NCI-H146 treated with DMSO at 0.1 percent for 48 hours (cell line): ENCODE measurements at regions not wholly inside any gene's neighbourhood (a gene's known extent, or its start where the extent isn't known, plus 50 kb on each side); places are given as distances from the start of the nearest gene placed in this dataset.

Experiments used
- DNase-seq: peaks from one replicate; lab custom pipeline; 2025; ENCODE audit not compliant: unreplicated experiment; lab: John Stamatoyannopoulos, UW

GRCh38 chr10:71042699-71043098, 154.3 kb upstream of the PCBD1 start:
- no peak for DNase-seq

DNA sequence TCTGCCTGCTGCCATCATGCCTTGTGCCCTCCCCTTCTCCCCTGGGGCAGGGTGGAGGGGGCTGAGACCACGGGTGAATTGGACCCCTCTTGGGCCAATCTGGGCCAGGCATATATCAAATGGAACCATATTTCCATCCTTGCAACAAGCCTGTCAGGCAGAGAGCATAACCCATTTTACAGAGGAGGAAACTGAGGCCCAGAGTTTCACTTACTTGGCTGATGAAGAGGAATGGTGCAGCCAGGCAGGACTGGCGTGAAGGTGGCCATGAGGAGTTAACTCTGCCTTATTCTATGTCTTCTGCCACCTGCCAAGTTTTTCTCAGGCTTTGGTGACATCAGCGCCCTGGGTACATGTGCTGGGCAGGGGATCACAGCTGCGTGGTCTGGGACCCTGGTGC, 155.5 kb upstream of the PCBD1 start:
- DNase-seq = no peak

DNA sequence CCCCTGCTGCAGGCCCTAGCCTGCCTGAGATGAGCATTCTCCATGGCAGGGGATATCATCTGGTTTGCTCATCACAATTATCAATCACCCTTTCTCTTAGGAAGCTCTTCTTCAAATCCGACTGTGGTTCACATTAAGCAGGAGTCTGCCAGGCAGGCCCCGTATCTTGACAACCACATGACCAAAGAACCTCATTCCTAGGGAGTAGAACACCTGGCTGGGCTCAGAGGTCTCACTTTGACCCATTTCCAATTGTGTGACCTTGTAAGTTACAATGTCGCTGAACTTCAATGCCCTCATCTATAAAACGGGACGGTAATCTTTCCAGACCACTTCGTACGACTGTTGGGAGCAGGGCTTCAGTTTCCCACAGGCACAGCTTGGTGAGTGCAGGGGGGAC, 156.4 kb upstream of the PCBD1 start:
- no peak for DNase-seq

DNA sequence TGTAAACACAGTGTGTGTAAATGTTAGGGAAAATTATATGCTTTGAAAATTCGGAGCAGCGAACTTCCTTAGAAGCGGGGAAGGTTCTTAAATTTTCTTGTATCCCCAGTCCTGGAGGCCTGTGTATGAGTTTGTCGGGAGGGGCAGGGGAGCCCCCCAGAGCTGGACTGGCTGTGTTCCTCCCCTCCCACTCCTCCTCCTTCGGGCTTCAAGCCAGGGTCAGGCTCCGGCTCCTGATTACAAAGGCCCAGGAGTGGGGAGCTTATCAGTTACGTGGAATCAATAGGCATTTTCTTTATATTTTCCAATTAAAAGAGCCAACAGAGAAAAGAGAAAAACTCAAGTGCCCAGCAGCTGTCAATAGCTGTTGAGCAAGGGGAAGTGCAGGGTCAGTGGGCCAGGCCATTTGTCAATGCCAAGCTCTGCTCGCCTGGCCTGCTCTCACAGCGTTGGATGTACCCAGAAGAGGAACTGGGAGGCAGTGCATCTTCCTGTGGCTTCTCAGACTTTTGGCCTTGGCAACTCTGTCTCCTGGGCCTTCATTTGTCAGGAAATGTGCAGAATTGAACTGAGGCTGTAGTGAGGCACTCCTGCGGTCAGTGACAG, 156.9 kb upstream of the PCBD1 start:
- peak; percentile 66 for DNase-seq

DNA sequence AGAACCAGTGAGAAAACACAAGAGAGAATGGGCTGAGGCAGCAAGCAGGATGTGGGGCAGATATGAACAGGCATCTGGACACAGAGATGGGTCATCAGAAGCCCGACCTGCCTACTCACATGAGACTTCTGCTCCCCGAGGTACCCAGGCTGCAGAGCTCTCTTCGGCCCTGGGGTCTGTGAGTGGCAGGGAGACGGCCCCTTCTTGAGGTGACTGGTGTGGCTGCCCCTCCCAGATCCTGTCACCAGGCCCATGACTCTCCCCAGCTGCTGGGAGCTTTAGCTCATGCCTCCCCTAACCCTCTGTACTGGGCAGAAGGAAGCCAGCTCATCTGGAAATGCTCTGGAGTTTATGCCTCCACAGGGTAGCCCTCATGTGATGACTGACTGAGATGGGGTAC, 157.6 kb upstream of the PCBD1 start:
- DNase-seq = no peak

DNA sequence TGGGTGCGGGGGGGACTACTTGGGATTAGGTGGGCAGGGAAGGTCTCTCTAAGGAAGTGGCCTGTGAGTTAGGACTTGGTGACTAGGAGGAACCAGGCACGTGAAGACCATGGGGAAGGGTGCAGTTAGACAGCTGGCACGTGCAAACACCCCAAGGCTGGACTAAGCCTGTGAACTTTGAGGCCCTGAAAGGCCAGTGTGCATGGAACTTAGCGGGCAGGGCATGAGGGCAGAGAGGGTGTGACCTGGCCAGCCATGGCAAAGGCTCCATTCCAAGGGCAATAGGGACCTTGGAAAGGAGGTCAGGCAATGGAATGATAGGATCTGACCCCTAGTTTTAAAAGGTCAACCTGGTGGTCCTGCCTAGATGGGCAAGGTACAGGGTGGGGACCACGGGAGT, 158.4 kb upstream of the PCBD1 start:
- DNase-seq = no peak

DNA sequence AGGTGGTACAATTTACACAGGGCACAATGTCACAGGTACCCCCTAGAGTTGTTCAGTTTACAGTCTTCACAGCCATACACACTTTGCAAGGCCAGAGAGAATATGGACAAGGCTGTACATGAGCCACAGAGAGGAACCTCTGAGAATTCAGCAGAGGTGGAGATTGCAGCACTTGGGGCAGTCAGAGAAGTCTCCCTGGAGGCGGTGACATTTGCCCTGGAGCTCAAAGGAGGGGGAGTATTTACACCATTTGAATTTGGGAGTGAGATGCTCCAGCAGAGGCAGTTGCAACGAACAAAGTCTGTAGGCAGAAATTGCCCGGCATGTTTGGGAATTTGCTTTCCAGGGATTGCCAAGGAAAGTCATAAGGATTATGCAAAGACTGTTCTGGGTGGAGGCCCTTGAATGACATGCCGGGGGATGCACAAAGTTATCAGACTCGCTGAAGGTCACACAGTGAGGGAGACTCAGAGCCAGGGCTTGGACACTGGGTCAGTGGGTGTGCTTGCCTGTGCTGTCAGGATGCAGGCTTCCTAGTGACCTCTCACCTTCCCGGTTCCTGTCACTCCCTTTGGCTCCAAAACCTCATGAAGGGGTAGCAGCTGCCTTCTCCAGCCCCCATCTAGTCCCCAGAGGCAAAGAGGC, 160.7 kb upstream of the PCBD1 start:
- DNase-seq = no peak

DNA sequence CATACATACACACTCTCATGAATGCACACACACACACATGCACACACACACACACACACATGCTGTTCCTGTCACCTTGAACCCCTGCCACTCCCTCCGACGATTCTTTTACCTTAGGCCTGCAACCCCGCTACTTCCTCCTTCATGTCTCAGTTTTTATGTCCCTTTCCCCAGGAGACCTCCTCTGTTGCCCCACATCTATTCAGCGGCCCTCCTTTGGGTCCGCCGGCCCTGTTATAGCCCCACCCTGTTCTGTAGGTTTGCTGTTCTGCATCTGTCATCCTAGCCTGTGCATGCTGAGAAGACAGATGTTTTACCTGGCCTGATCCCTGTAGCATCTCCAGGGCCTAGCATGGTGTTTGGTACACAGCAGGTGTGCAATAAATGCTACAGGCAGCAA, 161.6 kb upstream of the PCBD1 start:
- DNase-seq = no peak

DNA sequence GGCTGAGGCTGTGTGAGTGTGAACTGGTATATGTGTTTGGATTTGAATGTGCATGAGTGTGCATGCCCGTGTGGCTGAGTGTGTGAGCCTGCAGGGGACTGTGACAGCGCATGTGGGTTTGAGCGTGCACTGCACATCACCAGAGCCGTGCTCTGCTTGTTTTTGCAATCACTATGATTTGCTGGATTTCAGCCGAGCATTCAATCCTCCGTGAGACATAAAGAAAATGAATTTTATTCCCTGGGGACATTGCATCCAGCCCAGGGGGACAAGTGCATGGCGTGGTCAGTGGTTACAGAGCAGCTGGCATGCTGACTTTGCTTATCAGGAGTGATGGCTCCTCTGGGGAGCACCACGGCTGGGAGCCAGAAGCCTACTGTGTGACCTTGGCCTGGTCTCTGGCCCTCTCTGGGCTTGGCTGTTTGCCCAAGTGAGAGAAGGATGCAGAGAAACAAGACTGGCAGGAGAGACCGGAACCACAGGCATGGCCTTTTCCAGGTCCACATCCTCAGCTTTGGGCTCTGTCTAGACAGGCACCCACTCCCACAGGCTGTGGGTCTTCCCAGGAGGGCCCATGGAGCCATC, 160.2 kb upstream of the UNC5B start:
- DNase-seq = no peak

DNA sequence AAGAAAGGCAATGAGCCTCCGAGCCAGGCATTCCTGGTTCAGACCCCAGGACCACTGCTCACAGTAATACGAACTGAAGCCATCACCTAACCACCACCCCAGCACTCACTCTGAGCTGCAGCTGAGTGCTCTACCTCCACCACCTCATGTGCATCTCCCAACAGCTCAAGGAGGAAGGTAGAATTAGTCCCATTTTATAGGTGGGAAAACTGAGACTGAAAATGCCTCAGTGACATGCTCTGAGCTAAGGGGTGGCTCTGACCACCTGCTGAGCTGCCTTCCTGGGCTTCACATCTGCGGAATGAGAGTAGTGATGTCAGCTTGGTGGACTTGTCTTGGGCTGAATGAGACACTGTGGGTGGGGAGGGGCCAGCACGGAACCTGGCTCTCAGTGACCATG, 159.7 kb upstream of the UNC5B start:
- no peak for DNase-seq

GRCh38 chr10:71053169-71053895, 159.0 kb upstream of the UNC5B start:
- peak; percentile 45 for DNase-seq

- DNase-seq = no peak
These were observed 154.1 kb upstream of the UNC5B start for GRCh38 chr10:71058308-71058707.

- no peak for DNase-seq
These were observed 153.1 kb upstream of the UNC5B start for GRCh38 chr10:71059054-71059818.

DNA sequence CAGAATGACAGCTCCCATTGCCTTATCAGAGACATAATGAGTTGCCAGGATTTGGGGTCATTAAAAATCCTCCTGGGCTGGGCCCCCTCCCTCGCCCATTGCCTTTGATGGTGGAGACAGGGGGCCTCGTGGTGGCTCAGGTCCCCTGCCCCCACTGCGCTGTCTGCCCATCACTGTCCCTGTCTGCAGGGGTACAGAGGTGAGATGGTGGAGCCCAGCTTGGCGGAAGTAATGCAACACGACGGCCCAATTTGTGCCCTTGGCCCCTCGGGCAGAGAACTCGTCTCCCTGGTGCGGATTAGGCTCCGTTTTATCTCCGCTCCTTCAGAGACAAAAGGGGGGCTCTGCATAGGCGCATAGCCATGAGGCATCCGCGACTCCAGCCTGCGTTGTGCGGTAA, 152.4 kb upstream of the UNC5B start:
- no peak for DNase-seq

DNA sequence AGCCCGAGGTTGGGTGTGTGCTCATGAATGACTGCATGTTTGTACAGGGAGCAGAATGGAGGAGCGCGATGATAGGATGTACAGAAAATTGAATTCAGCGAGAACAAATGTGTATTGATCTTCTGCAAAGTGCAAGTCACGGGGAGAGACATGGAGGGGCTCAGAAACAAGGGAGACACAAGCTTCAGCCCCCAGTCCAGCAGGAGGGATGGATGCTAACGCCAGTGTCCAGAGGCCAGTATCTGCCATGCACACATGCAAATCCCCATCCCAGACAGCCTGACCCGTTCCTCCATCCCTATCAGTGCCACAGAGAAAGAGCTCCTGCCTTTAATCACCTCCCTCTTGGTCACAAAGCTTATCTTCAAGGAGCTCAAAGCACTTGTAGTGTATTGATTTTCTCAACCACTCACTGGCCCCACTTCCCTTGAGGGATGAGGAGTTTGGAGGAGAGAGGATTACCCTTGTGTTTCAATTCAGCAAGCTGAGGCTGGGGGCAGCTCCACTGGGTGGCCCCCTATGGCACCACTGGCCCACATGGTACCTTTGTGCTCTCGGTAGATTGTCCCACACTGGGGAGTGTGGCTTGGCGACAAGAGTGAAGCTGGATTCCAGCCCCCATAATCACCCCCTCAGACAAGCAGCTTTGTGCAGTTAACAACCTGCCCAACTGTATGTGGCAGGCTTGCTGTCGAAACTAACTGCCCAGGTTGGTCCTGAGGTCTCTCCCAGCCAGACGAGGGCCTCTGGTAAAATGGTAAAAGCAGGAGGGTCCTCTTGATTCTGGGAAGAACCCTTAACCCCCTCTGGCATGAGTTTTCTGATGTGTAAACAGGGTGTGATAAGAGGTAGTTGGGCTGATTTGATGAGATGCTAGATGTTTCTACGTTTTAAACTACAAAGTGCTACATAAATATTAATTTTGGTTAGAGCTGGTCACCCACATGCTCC, 151.6 kb upstream of the UNC5B start:
- no peak for DNase-seq

GRCh38 chr10:71061472-71061871, 150.9 kb upstream of the UNC5B start:
- no peak for DNase-seq

DNA sequence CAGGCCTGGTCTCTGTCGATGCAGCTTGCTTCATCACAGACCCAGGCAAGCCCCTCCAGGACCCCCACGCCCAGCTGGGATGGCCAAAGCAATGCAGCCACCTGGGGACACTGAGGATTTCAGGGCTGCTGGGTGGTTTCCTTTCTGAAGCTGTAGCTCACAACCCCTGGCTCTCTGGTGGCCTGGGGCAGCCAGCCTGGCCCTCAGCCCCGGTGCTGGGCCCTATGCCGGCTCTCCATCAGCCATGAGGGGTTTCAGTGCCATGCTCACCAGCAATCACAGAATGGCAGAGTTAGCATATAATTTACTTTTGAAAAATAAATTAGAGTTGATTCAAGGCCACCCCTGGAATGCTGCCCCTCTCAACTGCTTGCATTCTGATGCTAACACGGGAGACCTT, 150.2 kb upstream of the UNC5B start:
- DNase-seq = no peak

DNA sequence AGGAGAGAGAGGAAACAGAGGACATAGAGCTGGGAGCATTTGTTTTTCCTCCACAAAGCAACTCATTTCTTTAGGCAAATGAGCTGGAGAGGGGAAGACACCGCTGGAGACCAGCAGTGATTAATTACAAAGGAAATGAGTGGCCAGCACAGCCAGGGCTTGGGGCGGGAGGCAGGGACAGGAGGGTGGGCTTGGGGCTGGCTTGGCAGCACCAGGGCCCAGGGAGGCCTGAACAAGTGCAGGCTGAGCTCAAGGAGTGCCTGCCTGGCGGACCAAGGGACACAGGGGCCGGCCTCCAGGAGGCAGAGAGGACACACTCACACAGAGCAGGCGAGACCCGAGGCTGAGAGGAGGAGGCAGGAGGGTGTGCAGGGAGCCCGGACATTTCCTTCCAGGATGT, 149.0 kb upstream of the UNC5B start:
- DNase-seq = no peak

DNA sequence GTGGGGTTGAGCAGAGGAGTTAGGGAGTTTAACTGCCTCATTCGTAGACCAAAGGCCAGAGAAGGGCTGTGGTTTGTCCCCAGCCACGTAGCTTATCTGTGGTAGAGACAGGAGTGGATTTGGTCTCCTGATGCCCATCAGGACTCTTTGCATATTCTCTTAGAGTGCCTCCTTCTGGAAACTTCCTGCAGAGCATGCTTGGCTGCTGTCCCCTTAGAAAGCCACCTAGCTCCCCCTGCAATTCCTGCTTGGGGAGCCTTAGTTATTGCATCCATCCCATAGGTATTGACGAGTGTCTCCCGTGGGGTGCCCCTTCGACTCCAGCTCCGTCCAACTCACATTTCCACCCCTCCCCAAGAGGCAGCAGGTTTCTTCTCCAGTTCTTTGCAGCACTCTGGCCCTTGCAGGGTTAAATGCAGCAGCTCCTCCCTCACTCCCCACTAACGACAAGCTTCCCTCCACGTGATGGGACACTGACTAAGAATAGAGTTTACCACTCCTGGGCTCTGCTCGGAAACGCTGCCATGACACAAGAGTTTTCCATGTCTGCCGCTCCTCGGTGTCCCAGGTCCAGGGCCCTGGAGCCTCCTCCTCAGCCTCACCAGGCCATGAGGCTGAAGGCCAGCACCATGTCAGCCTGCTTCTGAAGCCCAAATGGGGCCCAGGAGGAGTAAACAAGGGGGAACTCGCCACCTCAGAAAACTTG, 147.8 kb upstream of the UNC5B start:
- DNase-seq = no peak

GRCh38 chr10:71065659-71066058, 146.7 kb upstream of the UNC5B start:
- no peak for DNase-seq
